Hepatocyte (in vitro differentiated cells): ENCODE measurements at regions not wholly inside any gene's neighbourhood (a gene's known extent, or its start where the extent isn't known, plus 50 kb on each side); places are given as distances from the start of the nearest gene placed in this dataset.

ENCODE experiments used
- EZH2 ChIP-seq: fragments of 200-600 bp; sonication (generic); IDR thresholded peaks from 2 replicates; pipeline ENCODE4 v1.6.1; 2016; ENCODE audit warnings: antibody characterized with exemption, mild to moderate bottlenecking, borderline replicate concordance
- TF ChIP-seq, protein P1 (sequence below): fragments of 200-600 bp; sonication (generic); IDR thresholded peaks from 2 replicates; pipeline ENCODE4 v1.5.1; 2016; ENCODE audit warnings: antibody characterized with exemption, mild to moderate bottlenecking; ENCODE audit not compliant: poor library complexity

- TF ChIP-seq EZH2 = no peak
- TF ChIP-seq, protein P1, sequence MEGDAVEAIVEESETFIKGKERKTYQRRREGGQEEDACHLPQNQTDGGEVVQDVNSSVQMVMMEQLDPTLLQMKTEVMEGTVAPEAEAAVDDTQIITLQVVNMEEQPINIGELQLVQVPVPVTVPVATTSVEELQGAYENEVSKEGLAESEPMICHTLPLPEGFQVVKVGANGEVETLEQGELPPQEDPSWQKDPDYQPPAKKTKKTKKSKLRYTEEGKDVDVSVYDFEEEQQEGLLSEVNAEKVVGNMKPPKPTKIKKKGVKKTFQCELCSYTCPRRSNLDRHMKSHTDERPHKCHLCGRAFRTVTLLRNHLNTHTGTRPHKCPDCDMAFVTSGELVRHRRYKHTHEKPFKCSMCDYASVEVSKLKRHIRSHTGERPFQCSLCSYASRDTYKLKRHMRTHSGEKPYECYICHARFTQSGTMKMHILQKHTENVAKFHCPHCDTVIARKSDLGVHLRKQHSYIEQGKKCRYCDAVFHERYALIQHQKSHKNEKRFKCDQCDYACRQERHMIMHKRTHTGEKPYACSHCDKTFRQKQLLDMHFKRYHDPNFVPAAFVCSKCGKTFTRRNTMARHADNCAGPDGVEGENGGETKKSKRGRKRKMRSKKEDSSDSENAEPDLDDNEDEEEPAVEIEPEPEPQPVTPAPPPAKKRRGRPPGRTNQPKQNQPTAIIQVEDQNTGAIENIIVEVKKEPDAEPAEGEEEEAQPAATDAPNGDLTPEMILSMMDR = no peak
Observed at GRCh38 chr17:77807051-77807745, 151.3 kb upstream of the TNRC6C start.
